ENCODE measurements at regions not wholly inside any gene's neighbourhood (a gene's known extent, or its start where the extent isn't known, plus 50 kb on each side); places are given as distances from the start of the nearest gene placed in this dataset.

GRCh38 chr3:72176537-72177041 lies 391.6 kb upstream of the PROK2 start:
- Histone ChIP-seq H3K4me1 (ENCODE audit: insufficient read depth, low read length) (peaks cover 34% of the 10 kb centered on the region), H3K4me3 (ENCODE audit: low read length) (no peak overlapping the region), H3K9me3 (ENCODE audit: low read depth, low read length) (no peaks in the 10 kb centered on the region), H3K27me3 (ENCODE audit: insufficient read depth, low read length) (peaks cover 20% of the 10 kb centered on the region)

GRCh38 chr3:72175296-72175858 lies 390.4 kb upstream of the PROK2 start:
- H3K4me3 ChIP-seq (ENCODE audit: low read length), result no peak overlapping the region
- H3K9me3 ChIP-seq (ENCODE audit: low read depth, low read length), result no peaks in the 10 kb centered on the region
- peaks cover 34% of the 10 kb centered on the region for H3K4me1 ChIP-seq (ENCODE audit: insufficient read depth, low read length)
- H3K27me3 ChIP-seq (ENCODE audit: insufficient read depth, low read length), result peaks cover 18% of the 10 kb centered on the region

DNA sequence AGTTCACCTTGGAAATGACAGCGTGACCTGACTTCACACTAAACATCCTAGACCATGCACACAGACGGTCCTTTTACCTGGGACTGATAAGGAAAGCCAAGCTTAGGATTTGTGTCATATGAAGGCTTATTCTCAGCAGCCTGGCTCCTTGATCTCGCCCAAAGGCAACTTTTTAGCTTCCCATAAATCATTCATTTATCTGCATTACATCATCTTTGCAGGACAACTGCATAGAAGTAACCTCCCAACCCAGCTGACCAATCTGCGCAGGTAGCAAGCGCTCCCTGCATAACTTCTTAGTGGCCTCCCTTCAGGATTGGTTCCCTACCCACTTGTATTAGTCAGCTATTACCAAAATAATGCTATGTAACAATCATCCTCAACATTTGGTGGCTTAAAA lies 389.9 kb upstream of the PROK2 start:
- Histone ChIP-seq H3K4me3 (ENCODE audit: low read length) (no peak overlapping the region), H3K9me3 (ENCODE audit: low read depth, low read length) (no peaks in the 10 kb centered on the region), H3K27me3 (ENCODE audit: insufficient read depth, low read length) (peaks cover 18% of the 10 kb centered on the region), H3K4me1 (ENCODE audit: insufficient read depth, low read length) (peaks cover 34% of the 10 kb centered on the region)

DNA sequence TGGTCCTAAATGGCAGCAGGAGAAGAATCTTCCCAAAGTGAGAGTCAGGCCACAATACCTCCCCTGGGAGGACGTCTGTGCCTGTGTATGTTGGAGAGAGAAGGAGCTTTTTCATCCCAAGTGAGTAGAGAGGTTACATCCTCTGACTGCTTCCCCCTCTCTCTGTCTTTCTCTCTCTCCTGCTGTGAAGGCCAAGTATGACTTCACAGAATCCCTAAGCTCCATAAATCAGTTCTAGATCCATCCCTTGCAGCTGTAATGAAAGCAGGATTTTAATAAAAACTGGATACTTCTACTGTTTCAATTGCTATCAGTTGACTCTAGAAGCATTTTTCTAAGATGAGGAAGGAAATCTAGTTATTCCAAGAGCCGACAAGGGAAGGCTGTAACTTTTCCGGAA lies 389.1 kb upstream of the PROK2 start:
- Histone ChIP-seq H3K4me3 (ENCODE audit: low read length) (no peak overlapping the region), H3K9me3 (ENCODE audit: low read depth, low read length) (no peaks in the 10 kb centered on the region), H3K4me1 (ENCODE audit: insufficient read depth, low read length) (peaks cover 34% of the 10 kb centered on the region), H3K27me3 (ENCODE audit: insufficient read depth, low read length) (peaks cover 11% of the 10 kb centered on the region)

- Histone ChIP-seq H3K4me3 (ENCODE audit: low read length) (no peak overlapping the region), H3K9me3 (ENCODE audit: low read depth, low read length) (no peaks in the 10 kb centered on the region), H3K4me1 (ENCODE audit: insufficient read depth, low read length) (peaks cover 23% of the 10 kb centered on the region), H3K27me3 (ENCODE audit: insufficient read depth, low read length) (no peaks in the 10 kb centered on the region)
These were observed 387.0 kb upstream of the PROK2 start for GRCh38 chr3:72171946-72172345.

DNA sequence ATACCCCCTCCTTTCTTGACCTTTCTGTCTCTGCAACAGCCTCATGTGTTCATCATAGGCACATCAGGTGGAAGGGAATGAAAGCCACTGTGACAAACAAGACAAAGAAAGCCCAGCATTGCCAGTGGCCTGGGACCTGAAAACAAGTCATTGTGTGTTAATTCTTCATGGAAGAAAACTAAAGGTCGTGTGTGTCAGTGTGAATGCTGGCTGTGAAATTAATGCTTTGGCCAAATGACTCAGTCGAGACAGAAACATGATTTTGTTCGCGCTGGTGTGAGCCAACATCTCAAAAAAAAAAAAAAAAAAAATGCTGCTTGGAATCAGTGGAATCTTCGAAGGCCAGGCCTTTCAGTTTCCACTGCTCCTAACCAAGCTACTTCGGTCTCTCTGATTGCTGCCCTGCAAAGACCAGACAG lies 386.5 kb upstream of the PROK2 start:
- Histone ChIP-seq H3K4me3 (ENCODE audit: low read length) (no peak overlapping the region), H3K9me3 (ENCODE audit: low read depth, low read length) (no peaks in the 10 kb centered on the region)

DNA sequence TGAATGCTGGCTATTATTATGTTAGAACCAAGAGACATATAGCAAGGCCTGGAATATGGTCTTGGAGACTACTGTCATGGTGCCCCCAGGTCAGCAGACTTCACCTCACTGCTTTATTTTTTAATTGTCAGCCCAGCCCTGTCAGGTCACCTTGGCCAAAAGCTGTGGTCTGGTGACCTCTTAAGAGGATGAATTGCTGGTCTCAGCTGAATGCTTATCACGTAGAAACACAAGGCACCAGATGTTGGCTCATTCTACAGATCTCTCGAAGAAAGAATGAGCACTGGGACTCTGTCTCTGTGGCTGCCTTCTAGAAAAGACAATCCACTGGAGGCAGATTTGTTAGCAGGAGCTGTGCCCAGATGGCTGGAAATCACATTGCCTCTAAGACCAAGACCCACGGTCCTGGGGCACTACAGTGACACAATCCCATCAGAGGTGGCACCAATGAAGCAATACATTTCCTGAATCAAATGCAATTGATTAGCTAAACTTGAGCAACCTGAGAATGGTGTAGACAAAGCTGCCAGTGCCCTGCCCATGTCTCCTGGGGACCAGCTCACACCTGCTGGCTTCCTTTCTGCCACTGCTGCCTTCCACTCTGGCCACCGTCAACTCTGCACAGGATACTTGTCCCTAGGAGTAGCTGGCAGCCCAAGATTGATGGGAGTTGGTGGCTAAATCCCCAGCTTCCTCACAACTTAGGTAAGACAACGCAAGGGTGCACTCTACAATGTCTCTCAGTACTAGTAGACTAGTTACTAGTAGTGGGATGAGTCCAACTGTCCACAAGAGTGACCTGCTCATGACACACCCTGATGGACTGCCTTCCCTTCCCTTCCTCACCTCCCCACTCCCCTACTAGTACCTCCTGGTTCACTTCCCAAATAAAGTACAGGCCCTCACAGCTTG lies 384.9 kb upstream of the PROK2 start:
- H3K4me1 ChIP-seq (ENCODE audit: insufficient read depth, low read length), result peaks cover 10% of the 10 kb centered on the region
- H3K4me3 ChIP-seq (ENCODE audit: low read length), result no peak overlapping the region
- no peaks in the 10 kb centered on the region for H3K27me3 ChIP-seq (ENCODE audit: insufficient read depth, low read length)
- H3K9me3 ChIP-seq (ENCODE audit: low read depth, low read length), result no peaks in the 10 kb centered on the region

More for the DNA sequence above, 386.5 kb upstream of the PROK2 start:
- no peaks in the 10 kb centered on the region for H3K27me3 ChIP-seq (ENCODE audit: insufficient read depth, low read length)
- H3K4me1 ChIP-seq (ENCODE audit: insufficient read depth, low read length), result peaks cover 18% of the 10 kb centered on the region

DNA sequence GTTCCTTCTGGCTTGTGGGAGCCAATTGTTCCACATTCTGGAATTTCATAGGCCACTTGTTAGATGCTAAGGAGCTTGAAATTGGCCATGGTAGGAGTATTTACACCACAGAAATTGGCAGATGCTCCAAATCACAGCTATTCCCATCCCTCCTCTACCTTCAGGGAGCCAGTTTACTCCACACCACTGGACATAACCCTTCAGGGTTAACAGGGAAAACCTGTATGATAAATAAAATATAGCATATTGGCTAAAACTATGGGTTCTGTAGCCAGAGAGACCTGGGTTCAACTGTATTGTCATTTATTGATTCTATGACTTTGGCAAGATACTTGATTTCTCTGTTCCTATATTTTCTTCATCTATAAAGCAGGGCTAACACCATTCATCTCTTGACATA lies 384.2 kb upstream of the PROK2 start:
- H3K27me3 ChIP-seq (ENCODE audit: insufficient read depth, low read length), result no peaks in the 10 kb centered on the region
- peaks cover 15% of the 10 kb centered on the region for H3K4me1 ChIP-seq (ENCODE audit: insufficient read depth, low read length)
- no peaks in the 10 kb centered on the region for H3K9me3 ChIP-seq (ENCODE audit: low read depth, low read length)
- H3K4me3 ChIP-seq (ENCODE audit: low read length), result no peak overlapping the region

GRCh38 chr3:72165808-72166207 lies 380.9 kb upstream of the PROK2 start:
- Histone ChIP-seq H3K4me1 (ENCODE audit: insufficient read depth, low read length) (peaks cover 34% of the 10 kb centered on the region), H3K4me3 (ENCODE audit: low read length) (no peak overlapping the region), H3K9me3 (ENCODE audit: low read depth, low read length) (no peaks in the 10 kb centered on the region), H3K27me3 (ENCODE audit: insufficient read depth, low read length) (no peaks in the 10 kb centered on the region)

GRCh38 chr3:72165317-72165716 lies 380.4 kb upstream of the PROK2 start:
- H3K27me3 ChIP-seq (ENCODE audit: insufficient read depth, low read length), result no peaks in the 10 kb centered on the region
- H3K4me1 ChIP-seq (ENCODE audit: insufficient read depth, low read length), result peaks cover 34% of the 10 kb centered on the region
- H3K4me3 ChIP-seq (ENCODE audit: low read length), result no peak overlapping the region
- no peaks in the 10 kb centered on the region for H3K9me3 ChIP-seq (ENCODE audit: low read depth, low read length)

DNA sequence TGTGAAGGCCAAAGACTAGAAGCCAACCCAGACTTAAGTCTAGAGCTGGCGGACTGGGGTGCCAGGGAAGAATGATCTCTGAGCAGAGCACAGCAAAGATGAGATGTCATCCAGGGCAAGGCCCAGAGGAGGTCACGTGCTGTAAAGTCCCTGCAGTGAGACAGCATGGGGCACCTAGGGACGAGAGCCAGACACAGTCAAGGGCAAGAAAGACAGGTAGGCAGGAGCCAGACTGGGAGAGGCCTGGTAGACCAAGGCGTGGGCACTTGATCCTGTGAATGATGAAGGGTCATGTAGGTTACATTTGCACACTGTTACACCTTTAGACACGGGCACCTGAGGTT lies 379.7 kb upstream of the PROK2 start:
- no peaks in the 10 kb centered on the region for H3K27me3 ChIP-seq (ENCODE audit: insufficient read depth, low read length)
- H3K9me3 ChIP-seq (ENCODE audit: low read depth, low read length), result no peaks in the 10 kb centered on the region
- peaks cover 34% of the 10 kb centered on the region for H3K4me1 ChIP-seq (ENCODE audit: insufficient read depth, low read length)
- H3K4me3 ChIP-seq (ENCODE audit: low read length), result no peak overlapping the region

DNA sequence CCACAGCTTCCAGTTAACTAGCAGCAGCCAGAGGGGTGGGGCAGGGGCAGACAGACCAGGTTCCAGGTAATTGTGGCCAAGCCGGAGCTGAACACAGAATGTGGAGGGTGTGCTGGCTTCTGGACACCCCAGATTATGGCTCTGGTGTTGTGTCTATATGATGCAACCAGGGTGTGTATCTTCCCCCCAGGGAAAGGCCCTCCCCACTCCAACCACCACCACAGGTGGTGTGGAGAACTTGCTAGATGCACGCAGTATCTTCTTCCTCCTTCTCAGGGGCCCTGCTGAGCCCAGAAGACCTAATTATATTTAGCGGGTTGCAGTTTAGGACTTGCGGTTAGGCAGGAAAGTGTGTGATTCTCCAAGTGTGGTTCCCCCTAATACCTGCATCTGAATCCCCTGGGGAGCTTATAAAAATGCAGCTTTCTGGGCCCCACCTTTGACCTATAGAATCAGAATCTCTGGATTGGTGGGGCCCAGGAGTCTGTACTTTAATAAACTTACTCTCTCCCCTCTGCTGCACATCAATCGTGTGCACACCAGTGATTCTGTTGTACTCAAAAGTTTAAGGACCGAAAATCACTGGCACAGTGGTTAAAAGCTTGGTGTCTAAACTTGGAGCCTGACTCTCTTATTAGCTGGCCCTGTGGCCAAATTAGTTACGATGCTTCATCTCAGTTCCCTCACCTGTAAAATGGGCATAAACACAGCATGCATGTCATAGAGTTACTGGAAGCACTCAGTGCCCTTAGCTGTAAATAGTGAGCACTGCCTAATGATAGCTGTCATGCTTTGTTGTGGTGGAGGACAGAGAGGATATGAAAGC lies 379.1 kb upstream of the PROK2 start:
- peaks cover 34% of the 10 kb centered on the region for H3K4me1 ChIP-seq (ENCODE audit: insufficient read depth, low read length)
- no peak overlapping the region for H3K4me3 ChIP-seq (ENCODE audit: low read length)
- H3K27me3 ChIP-seq (ENCODE audit: insufficient read depth, low read length), result no peaks in the 10 kb centered on the region
- H3K9me3 ChIP-seq (ENCODE audit: low read depth, low read length), result no peaks in the 10 kb centered on the region

DNA sequence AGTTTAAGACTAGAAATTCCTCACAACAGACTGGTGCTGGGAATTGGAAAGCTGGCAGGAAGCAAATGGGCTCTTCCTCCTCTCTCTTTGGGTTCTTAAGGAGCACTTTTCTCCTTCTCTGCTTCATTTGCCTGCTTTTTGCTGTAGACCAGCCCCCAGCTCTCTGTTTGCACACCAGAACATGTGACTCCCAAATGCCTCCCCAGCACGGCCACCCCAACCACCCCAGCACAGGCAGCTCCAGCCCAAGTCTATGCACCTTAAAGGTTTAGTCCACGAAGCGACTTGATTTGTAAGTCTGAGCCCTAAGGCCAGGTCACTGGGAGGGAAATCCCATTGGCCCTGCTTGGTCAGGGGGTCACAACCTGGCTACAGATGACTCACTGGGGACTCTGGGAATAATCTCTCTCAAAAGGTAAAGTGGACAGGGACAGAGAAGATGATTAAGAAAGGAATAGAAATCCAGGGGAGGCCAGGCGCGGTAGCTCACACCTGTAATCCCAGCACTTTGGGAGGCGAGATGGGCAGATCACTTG lies 377.8 kb upstream of the PROK2 start:
- Histone ChIP-seq H3K9me3 (ENCODE audit: low read depth, low read length) (no peaks in the 10 kb centered on the region), H3K27me3 (ENCODE audit: insufficient read depth, low read length) (no peaks in the 10 kb centered on the region), H3K4me3 (ENCODE audit: low read length) (no peak overlapping the region), H3K4me1 (ENCODE audit: insufficient read depth, low read length) (peaks cover 44% of the 10 kb centered on the region)

DNA sequence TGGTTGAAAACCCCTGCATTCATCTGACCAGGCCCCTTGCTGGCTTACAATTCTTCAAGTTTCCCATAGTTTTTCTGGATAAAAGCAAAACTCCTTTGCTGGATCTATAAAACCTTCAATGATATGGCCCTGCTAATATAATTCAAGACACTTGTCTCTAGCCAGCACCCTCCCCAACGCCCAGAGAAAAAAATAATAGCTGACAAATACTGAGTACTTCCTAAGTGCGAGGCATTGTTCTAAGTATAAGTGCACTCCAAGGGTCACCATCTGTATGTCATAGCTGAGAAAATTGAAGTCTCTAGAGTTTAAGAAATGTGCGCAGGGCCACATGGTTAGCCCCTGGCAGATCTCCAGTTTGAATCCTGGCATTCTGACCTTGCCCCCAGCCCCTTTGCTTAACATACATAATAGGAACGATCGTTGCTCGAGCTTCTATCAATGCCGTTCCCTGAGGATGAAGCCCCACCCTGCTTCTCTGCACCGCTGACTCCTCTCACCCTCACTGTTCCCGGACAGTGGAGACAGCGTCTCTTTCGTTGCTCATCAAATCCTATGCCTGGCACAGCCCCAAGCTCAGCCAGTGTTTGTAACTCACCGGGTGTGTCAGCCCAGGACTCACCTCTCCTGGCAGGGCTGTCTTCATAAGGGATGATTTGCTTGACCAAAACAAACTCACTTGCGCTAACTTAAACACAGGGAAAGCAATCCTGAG lies 377.1 kb upstream of the PROK2 start:
- Histone ChIP-seq H3K27me3 (ENCODE audit: insufficient read depth, low read length) (no peaks in the 10 kb centered on the region), H3K4me1 (ENCODE audit: insufficient read depth, low read length) (peaks cover 46% of the 10 kb centered on the region), H3K4me3 (ENCODE audit: low read length) (no peak overlapping the region), H3K9me3 (ENCODE audit: low read depth, low read length) (no peaks in the 10 kb centered on the region)

Data from mononuclear cell (primary cell).